ENCODE measurements at regions not wholly inside any gene's neighbourhood (a gene's known extent, or its start where the extent isn't known, plus 50 kb on each side); places are given as distances from the start of the nearest gene placed in this dataset.
A peak's percentile ranks its signal among the peaks of the same experiment; 100 is the strongest.

DNA sequence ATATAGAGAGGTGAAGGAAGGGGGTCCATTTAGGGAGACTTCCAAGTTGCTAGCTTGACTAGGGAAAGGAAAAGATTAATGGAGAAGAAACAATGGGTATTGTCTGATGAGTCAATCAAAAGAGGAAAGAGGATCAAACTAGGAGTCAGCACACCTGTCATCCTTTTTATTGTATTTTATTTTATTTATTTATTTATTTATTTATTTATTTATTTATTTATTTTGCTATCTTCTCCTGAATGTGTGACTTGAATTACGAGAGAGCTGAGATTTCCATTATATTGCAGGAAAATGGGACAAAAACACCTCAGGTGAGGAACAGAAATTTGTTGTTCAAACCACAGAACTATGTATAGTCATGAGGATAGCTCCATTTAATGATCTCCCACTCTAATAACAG, 58.9 kb downstream of the NUDT11 start:
- DNase-seq, result no peak
- intact Hi-C loops (cut with DNase I), result no loop called here

DNA sequence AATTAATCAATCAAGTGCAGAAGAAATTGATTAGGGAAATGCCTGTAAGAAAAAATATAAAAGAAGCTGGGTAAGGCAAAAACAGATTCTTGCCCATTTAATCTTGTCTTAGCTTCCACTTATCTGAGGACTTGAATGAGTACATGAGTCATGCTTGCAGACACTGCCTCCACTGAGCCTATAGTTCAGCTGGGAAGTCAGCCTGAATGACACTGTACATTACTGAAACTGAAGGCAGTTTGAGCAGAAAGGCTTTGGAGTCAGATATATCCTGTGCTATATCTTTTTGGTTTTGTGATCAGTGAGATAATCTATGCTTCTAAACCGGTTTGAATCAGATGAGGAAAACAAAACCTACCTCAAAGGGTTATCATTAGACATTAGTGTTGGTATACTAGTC, 61.3 kb downstream of the NUDT11 start:
- DNase-seq, result no peak
- intact Hi-C loops (cut with DNase I), result no loop called here

DNA sequence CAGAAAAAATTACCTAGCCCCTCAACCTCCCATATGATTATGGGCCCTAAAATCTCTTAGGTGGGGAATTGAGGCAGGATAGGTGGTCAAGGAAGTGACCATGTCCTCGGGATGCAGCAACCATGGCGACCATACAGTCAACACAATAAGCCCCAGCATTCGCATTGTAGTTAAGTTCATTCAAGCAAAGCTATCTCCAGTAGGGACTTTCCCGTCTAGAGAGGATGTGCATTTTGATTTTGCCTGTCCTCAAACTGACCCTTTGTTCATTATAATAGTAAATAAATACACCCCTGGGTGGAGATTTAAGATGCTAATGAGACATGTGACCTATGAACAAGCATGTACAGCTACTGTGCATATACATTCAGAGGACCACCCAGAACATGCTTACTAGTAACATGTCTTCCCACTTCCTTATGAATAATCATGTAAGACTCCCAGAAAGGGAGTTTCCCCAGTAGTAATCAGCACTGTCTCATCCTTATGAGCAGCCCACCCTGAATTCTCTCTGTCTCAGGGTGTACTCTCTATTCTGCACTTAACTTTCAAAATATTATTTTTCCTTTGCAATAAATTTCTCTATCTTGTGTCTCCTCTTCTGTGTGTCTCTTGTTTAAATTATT, 74.3 kb downstream of the NUDT11 start:
- intact Hi-C loops (cut with DNase I), result no loop called here
- no peak for DNase-seq

DNA sequence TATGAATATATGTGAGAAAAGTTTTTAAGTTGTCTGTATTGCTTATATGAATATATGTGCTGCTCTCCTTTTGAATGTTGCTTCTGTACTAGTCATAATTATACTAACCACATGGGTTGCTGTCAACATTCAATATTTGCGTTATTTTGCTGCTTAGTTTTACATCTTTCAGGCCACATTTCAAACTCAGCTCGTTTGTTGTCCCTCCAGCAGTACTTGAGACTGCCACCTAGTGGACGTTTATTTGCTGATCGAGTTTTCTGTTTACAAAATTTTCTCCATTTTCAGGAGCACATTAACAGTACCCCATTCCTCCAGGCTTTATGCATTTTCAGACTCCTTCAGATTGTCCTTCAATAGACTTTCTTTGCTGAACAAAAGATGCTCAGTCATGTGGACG, 75.8 kb downstream of the NUDT11 start:
- peak in 1 of 10 donors; percentile 4 for DNase-seq
- intact Hi-C loops (cut with DNase I), result no loop called here

DNA sequence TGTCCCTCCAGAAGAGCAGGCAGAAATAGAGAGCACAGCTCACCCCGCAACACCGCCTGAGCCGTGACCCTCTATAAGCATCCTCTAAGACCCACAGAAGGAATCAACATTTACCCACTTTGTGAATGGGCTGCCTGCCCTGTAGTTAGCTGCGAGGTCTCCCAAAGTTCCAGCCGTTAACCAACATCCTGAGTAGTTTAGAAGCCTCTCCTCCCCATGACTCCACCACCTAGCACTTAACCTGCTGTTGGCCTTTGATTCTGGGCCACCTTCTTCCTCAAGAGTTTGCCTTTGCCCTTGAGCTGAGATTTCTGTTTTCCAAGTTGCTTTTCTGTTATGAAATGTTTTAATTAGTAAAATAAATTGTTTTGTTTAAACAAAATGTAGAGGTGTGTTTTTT, 75.8 kb downstream of the NUDT10 start:
- DNase-seq, result no peak
- intact Hi-C loops (cut with DNase I), result no loop called here

DNA sequence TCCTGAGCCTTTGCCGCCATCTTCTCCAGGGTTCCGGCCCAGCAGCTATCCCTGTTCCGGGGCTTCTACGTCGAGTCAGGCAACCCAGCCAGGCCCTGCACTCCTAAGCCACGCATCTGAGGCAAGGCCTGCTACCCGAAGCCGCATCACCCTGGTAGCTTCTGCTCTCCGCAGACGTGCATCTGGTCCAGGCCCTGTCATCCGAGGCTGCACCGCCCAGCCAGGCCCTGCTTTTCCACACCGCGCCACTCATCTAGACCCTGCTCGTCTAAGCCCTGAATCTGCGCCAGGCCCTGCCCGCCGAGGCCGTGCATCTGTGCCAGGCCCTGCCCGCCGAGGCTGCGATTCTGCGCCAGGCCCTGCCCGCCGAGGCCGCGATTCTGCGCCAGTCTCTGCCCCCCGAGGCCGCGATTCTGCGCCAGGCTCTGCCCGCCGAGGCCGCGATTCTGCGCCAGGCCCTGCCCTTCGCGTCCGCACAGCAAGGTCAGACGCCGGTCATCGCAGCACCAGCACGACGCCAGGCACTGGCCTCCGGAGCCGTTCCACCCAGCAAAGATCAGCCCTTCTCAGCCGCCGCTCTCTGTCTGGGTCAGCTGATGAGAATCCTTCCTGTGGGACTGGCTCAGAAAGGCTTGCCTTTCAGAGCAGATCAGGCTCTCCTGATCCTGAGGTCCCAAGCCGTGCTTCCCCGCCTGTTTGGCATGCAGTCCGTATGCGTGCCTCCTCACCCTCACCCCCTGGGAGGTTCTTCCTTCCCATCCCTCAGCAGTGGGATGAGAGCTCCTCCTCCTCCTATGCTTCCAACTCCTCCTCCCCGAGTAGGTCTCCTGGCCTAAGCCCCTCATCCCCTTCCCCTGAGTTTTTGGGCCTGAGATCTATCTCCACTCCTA, 75.1 kb downstream of the NUDT10 start:
- intact Hi-C loops (cut with DNase I), result no loop called here
- peak in 3 of 10 donors; percentile 62 to 81 (median 80) for DNase-seq

DNA sequence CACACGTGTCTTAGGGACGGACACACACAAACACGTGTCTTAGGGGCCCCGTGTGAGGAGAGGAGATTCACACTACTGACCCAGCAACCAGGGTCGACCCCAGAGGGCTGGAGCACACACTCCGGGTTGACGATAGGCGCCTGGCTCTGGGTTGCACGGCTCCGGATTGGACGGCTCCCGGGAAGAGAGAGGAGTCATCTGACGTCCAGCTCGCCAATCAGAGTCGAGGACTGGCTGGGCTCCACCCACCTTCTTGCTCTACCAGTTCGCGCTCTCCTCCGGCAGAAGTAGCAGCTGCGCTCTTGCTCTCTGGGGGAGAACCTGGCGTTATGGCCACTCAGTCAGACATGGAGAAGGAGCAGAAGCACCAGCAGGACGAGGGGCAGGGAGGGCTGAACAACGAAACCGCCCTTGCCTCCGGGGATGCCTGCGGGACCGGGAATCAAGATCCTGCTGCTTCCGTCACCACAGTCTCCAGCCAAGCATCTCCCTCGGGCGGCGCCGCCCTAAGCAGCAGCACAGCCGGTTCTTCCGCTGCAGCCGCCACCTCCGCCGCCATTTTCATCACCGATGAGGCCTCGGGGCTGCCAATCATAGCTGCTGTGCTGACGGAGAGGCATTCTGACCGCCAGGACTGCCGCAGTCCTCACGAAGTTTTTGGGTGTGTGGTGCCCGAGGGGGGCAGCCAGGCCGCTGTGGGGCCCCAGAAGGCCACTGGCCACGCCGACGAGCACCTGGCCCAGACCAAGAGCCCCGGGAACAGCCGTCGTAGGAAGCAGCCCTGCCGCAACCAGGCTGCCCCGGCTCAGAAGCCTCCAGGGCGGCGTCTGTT, 74.3 kb downstream of the NUDT10 start:
- peak in 2 of 10 donors; percentile 63 to 72 for DNase-seq
- intact Hi-C loops (cut with DNase I), result no loop called here

DNA sequence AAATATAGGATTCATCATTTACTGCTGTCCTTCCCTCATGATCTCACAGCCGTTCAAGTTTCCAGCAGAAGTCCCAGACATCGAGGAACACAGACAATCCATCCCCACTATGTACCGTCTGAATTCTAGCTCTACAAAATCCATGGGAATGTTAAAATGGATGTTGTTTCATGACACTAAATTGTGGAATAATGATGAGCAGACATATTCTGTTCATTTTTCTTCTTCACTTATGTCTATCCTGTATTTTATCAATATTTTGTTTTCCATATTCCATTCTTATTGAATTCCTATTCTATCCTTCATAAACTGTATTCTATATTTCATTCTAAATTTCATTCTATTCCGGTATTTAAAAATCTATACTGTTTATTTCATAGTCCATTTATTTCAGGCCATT, 71.8 kb downstream of the NUDT10 start:
- no peak for DNase-seq
- intact Hi-C loops (cut with DNase I), result no loop called here

DNA sequence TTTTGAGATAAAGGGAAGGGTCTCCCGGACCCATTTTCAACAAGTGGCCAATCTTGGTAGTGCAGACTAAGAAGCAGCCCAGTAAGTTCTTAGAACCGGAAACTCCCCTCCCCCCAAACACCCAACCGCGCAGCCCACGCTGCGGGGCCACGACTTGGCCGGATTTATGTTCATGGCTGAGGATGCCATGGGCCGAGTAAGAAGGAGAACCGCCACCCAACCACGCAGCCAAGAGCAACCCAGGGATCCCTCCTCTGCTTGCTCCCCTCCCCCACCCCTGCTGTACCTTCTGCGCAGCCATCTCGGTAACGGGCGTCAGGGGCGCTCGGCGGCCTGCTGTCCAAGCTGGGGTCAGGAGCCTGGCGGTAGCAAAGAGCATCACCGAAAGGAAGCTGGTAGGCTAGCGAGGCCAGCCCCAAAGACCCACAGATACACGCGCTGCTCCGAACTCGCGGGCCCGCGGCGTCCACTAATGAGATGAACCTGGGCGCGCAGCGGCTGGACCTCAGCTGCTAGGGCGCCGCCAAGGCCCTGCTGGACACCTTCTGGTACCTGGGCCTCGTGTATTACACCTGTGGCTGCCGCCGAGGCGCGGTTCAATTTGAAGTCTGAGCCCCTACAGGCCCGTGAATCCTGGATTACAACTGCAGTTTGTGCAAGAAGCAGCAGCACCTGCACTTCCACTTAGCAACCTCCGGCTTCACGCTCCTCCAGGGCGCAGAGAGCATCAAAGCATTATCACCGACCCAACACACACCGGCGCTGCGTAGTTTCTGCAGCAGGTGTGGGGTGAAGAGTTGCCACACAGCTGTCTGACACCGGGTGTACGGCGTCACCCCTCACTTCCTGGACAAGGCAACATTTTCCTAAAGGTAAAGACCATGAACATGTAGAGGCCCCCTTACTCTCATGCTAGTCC, 63.4 kb downstream of the NUDT10 start:
- intact Hi-C loops (cut with DNase I), result no loop called here
- peak in 4 of 10 donors; percentile 10 to 76 (median 73) for DNase-seq

DNA sequence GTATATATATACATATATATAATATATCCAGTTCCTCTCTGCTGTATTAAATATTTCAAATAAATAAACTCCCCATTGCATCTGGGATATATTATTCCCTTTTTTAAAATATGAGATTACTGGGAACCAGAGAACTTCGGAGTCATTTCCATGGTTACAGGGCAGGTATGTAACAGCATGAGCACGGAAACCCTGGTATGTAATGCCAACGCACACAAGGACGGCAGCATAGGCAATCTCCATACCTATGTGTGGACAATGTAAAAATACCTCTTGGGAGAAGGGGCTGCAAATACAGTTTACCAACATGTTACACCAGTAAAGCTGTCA, 62.8 kb downstream of the NUDT10 start:
- intact Hi-C loops (cut with DNase I), result no loop called here
- DNase-seq, result no peak

All from posterior cingulate gyrus (tissue), 11 donors.